CD4-positive, alpha-beta T cell treated with Interleukin-15 for 4 hours (primary cell): ENCODE measurements at regions not wholly inside any gene's neighbourhood (a gene's known extent, or its start where the extent isn't known, plus 50 kb on each side); places are given as distances from the start of the nearest gene placed in this dataset.

ENCODE experiments used
- DNase-seq: peaks from one replicate; pipeline ENCODE4 v3.0.0-alpha.2; 2020; ENCODE audit warnings: low spot score

DNA sequence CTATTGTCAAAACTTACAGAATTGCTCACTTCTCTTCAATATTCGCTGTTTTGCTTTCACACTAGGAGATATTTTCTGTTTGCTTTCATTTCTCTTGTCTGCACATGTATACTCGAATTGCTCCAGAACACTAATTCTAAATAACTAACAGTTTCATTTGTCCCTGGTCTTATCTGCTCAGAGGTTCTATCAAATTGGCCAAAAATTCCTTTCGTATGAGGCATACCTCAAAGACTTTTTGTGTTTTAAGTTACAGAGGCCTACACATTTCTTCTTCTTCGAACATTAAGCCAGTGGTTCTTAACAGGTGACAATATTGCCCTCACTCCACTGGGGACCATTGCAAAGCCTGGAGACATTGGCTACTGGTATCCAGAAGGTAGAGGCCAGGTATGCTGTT, 1314.6 kb downstream of the EFNB2 start:
- no peak for DNase-seq

DNA sequence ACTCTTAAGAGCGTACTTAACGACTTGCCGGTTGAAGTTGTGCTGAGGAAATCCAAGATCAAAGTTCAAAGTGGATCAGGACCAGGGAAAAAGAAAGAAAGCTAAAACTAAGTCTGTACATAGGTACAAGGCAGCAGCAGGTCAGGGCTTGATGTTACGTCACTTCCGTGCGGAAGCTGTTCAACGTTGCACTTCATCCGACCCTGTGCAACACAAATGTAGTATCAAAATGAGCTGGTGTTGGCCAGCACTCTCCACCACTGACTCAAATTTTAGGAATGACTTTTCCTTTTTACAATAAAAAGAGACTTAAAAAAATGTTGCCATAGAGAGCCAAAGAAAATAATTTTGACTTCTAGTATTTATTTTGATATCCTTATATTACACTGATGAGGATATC, 1315.4 kb downstream of the EFNB2 start:
- no peak for DNase-seq

DNA sequence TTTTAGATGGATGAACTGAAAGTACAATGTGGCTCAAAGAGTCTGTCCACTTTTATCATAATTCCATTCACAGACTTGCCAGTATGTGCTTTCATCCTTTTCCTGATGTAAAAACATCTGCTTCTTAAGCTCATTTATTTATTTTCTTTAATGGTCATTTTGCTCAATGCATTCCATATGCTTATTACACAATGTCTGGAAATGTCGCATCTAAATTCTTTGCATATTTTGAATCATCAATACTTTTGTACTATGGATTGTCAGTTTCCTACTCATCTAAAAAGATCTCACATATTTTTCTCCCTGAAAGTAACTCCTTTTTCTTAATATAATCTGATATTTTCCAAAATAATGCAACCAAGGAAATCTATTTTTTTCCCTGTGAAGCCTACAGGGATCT, 1315.8 kb downstream of the EFNB2 start:
- DNase-seq, result no peak

- no peak for DNase-seq
These were observed 1322.0 kb downstream of the EFNB2 start for GRCh38 chr13:105213512-105213911.

DNA sequence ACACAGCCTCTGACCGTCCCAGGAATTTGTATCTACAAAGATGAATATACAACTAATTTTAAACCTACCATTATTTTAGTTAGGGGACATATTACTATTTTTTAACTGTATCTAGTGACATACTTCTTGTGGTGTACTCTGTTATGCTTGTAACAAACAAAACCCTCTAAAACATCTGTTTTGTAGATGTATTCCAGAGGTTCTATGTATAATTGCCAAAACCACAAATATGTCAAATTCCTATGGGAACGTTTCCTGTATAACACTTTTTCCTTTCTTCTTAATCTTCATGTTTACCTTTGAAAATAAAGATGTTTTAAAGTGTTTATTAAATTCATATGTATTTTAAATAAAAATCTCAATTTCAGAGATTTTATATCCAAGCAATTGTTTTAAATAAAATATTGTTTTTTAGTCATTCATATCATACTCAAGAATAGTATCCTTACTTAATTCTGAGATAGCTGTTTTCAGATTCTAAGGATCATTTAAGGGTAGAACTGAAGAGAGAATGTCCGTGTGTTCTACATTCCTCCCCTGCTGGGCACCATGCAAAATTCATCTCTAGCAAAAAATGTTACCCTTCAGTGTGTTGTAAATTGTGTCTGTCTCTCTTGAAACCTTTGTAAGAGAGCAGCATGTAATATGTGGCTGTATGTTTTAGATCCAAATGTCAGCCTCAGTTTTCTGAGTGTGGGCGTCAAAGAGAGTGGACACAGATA, 1327.7 kb downstream of the EFNB2 start:
- no peak for DNase-seq

DNA sequence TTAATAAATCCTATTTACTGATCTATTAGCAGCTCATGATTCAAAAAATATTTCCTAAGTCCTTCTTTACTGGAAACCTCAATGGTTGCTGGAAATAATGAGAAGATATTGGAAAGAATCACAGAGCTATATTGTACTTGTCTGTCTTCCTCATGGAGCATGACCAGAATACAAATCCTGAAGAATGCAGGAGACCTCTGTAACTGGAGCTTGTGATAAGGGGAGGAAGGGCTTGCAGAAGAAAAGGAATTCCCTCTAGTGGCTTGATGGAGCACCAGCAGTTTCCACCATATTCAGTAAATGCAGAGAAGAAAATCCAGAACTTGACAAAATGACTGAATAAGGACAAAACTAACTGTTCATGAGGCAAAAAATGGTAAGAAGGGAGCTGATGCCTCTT, 1333.1 kb downstream of the EFNB2 start:
- no peak for DNase-seq

DNA sequence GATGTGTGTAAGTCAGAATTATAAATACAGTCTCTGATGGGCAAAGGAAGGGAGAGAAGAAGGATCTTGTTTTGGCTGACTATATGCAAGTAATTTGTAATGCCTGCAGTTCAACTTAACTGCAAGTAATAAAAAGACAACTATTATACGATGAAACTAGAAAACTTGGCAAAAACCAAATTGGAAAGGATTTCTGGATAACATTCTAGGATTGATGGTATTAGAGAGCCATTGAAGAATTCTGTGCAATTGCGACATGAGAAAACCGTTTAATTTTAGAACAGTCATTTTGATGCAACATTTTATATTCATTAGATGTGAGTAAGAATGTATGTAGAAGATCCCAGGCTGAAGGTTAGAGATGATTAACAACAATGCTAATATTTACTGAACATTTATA, 1334.1 kb downstream of the EFNB2 start:
- DNase-seq, result no peak

GRCh38 chr13:105200181-105200580, 1335.3 kb downstream of the EFNB2 start:
- no peak for DNase-seq

DNA sequence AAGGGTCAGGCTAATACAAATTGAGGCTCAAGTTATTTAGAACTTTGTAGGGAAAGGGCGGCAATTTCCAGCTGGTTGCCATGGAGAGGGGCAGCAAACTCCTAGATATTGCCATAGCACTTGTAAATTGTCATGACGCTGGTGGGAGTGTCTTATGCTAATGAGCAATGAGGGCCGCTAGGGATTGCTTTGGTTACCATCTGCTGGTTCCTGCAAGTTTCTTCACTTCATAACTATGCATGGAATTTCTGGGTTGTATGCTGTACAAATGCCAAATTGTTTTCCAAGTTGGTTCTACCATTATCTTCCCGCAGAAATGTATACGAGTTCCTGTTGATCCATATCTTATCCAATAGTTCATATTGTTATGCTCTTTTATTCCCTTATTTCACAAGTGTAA, 1339.4 kb downstream of the EFNB2 start:
- DNase-seq, result no peak

DNA sequence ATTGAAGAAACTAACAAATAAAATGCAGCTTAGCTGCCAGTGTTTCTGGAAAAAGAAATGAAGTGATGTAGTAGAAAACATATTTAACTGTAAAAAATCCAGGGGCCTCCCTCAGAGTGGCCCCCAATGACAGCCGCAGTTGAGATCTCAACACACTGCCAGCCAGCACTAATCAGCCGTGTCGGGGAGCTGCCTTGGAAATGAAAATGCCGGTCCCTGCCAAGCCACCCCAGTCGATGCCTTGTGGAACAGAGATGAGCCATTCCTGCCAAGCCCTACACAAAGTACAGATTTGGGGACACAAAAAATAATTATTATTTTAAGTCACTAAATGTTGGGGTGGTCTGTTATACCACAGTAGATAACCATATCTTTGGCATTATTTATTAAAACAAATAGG, 1342.4 kb downstream of the EFNB2 start:
- DNase-seq, result no peak

DNA sequence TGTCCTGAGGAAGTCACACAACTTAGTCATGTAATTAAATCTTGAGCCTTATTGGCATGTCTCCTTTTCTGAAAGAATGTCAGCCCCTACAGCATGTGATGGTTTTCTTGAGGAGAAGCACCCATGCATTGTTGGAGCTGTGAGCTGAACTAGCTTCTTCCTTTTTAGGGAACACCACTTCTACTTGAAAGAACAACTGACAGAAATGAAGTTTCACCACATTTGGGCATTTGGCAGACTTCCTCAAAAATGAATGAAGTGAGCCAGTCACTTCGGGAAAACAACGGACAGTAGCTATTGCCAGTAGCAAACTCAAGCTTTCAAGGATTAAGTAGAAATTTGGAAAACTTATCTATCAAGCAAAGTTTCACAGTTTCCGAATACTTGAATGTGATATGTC, 1351.3 kb downstream of the EFNB2 start:
- no peak for DNase-seq

GRCh38 chr13:105177265-105177900, 1358.1 kb downstream of the EFNB2 start:
- no peak for DNase-seq

DNA sequence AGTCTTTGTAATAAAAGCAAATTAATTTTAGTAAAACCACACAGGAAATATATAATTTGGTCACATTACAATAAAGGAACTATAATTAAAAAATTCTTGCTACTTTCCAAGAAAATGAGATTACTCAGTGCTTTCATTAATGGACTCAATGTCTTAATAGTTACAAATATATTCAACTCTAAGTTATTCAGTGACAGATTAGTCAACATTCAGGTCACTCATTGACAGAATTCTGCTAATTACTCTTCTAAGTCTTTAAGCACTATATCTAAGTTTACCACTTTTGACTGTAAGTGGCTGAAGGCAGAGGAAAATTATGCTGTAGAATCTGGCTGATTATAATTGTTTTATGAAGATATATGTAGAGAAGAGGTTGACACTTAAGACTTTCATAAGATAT, 1365.0 kb downstream of the EFNB2 start:
- DNase-seq, result no peak

GRCh38 chr13:105168295-105168694, 1367.2 kb downstream of the EFNB2 start:
- no peak for DNase-seq

DNA sequence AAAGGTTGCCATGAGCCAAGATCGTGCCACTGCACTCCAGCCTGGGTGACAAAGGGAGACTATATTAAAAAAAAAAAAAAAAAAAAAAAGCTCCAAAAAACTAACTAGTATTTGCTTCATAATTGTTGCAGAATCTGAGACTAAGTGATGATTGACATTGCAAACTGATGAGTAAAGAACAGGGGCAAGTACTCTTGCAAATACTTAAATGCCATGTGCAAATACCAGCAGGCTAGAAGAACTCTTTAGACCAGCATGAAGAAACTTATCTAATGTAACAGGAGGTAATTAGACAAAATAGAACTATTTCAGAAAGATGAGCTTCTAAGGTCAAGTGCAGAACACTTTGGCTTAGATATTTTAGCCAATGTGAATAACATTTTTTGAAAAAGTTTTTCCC, 1368.1 kb downstream of the EFNB2 start:
- no peak for DNase-seq

DNA sequence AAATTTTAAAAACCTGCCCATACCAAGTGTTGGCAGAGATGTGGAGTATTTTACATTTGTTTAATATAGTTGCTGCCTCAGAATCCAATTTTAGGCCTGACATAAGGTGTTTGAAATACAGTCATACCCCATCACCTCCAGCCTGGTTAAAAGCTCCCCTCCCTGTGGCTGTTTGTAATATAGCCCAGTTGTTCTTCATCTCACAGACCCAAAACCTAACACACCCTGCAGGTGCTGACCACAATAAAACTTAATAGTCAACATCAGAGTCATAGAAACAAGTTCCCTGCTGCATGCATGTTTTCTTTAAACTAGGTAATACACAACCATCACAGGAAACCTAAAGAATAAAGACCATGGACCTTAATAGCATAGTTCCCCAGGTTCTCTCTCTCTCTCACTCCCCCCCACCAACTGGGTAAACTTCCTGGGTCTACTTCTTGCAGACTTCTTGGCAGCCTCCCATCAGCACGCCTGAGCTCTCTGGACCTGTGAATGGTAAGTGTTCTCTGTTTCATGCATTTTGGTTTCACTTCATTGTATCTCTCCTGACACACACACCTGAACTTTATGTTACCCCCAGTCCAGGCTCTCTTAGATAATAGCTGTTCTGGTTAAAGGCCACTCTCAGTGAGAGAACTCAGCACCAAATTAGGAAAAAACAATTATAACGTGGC, 1369.9 kb downstream of the EFNB2 start:
- DNase-seq, result no peak

GRCh38 chr13:105159841-105160240, 1375.6 kb downstream of the EFNB2 start:
- DNase-seq, result no peak

DNA sequence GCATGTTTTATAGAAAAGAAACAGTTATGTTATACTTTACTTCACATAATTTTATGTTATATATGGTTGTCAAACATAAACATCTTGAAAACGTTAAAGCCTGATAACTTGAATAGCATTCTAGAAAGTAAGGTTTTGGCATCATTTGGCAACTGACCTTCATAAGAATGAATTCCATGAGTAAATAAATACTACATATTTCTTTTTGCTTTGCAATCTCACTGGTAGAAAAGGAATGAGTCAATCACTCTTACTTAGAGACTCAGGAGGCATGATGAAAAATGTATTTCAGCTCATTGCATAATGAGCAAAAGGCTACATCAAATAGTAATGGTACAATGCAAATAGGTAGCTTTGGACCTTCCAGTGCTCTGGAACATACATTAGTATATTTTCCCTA, 1381.9 kb downstream of the EFNB2 start:
- DNase-seq, result no peak

DNA sequence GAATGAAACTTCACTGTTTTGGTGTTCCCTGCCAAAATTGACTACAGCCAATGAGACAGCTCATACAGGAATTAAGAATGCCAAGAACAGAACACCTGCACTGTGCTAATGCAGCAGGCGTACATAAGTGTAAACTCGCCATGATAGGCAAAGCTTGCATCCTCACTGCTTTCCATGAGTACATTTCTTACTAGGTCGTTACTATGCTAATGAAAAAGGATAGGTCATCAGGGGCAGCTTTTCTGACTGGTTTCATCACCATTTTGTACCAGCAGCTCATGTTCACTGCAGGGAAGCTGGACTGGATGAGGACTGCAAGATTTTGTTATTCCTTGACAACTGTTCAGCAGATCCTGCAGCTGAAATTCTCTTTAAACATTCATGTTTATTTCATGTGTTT, 1383.8 kb downstream of the EFNB2 start:
- DNase-seq, result no peak

- DNase-seq, result no peak
These were observed 1388.0 kb downstream of the EFNB2 start for GRCh38 chr13:105147461-105147860.

GRCh38 chr13:105144936-105145335, 1390.5 kb downstream of the EFNB2 start:
- no peak for DNase-seq

DNA sequence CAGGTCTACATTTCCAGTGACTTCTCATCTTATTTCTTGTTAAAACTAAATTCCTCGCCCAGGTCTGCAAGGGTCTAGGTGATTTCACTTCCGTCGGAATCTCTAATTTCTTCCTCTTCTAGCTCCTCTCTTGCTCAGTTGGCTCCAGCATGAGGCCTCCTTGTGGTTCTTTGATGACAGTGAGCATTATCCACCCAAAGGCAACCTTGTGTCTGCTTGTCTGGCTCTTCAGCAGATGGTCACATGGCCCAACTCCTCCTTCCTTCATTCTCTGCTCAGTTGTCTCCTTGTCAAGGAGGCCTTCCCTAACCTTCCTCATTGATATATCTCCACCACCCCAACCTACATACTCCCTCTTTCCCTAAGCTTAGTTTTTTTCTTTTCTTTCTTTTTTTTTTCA, 1391.4 kb downstream of the EFNB2 start:
- DNase-seq, result no peak

GRCh38 chr13:105142556-105142955, 1392.9 kb downstream of the EFNB2 start:
- DNase-seq, result no peak
